Mesothelial cell of epicardium (in vitro differentiated cells): ENCODE measurements at regions not wholly inside any gene's neighbourhood (a gene's known extent, or its start where the extent isn't known, plus 50 kb on each side); places are given as distances from the start of the nearest gene placed in this dataset.

ENCODE experiments used
- DNase-seq, 2 experiments: peaks; one replicate each; pipeline ENCODE4 v3.0.0; 2021; ENCODE audit warnings: low spot score in 2 of 2; ENCODE audit not compliant: unreplicated experiment in 2 of 2
- H3K27ac Mint-ChIP-seq: 2 replicates; pipeline ENCODE4 v1.8.0; 2021; ENCODE audit warnings: mixed read lengths
- H3K27me3 Mint-ChIP-seq: 2 replicates; pipeline ENCODE4 v1.8.0; 2021; ENCODE audit warnings: low read depth, mixed read lengths
- H3K36me3 Mint-ChIP-seq: 2 replicates; pipeline ENCODE4 v1.8.0; 2021; ENCODE audit warnings: mixed read lengths
- H3K4me1 Mint-ChIP-seq: 2 replicates; pipeline ENCODE4 v1.8.0; 2021; ENCODE audit warnings: mixed read lengths
- H3K4me3 Mint-ChIP-seq: 2 replicates; pipeline ENCODE4 v1.8.0; 2021; ENCODE audit warnings: mild to moderate bottlenecking, moderate library complexity, mixed read lengths
- H3K9me3 Mint-ChIP-seq: 2 replicates; pipeline ENCODE4 v1.8.0; 2021; ENCODE audit warnings: mixed read lengths
- TF ChIP-seq, protein P1 (sequence below): fragments of 200-600 bp; sonication (generic); IDR thresholded peaks from one replicate; pipeline ENCODE4 v1.5.0; 2021; ENCODE audit warnings: antibody characterized with exemption; ENCODE audit not compliant: unreplicated experiment

DNA sequence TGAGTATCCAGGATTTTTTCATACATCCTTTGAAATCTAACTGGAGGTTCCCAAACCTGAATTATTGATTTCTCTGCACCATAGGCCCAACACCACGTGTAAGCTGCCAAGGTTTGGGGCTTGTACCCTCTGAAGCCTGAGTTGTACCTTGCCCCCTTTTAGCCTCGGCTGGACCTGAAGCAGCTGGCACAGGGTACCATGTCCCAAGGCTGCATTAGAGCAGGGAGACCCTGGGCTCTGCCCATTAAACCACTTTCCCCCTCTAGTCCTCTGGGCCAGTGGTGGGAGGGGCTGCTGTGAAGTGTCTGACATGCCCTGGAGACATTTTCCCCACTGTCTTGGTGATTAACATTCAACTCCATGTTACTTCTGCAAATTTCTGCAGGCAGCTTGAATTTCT is 532.9 kb upstream of the NUDT12 start:
- no peaks in the 10 kb centered on the region for H3K36me3 Mint-ChIP-seq
- no peak for DNase-seq
- H3K4me1 Mint-ChIP-seq = peaks cover 34% of the 10 kb centered on the region
- H3K9me3 Mint-ChIP-seq = peaks cover 3% of the 10 kb centered on the region
- no peak overlapping the region for H3K4me3 Mint-ChIP-seq
- TF ChIP-seq, protein P1, sequence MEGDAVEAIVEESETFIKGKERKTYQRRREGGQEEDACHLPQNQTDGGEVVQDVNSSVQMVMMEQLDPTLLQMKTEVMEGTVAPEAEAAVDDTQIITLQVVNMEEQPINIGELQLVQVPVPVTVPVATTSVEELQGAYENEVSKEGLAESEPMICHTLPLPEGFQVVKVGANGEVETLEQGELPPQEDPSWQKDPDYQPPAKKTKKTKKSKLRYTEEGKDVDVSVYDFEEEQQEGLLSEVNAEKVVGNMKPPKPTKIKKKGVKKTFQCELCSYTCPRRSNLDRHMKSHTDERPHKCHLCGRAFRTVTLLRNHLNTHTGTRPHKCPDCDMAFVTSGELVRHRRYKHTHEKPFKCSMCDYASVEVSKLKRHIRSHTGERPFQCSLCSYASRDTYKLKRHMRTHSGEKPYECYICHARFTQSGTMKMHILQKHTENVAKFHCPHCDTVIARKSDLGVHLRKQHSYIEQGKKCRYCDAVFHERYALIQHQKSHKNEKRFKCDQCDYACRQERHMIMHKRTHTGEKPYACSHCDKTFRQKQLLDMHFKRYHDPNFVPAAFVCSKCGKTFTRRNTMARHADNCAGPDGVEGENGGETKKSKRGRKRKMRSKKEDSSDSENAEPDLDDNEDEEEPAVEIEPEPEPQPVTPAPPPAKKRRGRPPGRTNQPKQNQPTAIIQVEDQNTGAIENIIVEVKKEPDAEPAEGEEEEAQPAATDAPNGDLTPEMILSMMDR = no peak
- no peak overlapping the region for H3K27ac Mint-ChIP-seq
- no peaks in the 10 kb centered on the region for H3K27me3 Mint-ChIP-seq

DNA sequence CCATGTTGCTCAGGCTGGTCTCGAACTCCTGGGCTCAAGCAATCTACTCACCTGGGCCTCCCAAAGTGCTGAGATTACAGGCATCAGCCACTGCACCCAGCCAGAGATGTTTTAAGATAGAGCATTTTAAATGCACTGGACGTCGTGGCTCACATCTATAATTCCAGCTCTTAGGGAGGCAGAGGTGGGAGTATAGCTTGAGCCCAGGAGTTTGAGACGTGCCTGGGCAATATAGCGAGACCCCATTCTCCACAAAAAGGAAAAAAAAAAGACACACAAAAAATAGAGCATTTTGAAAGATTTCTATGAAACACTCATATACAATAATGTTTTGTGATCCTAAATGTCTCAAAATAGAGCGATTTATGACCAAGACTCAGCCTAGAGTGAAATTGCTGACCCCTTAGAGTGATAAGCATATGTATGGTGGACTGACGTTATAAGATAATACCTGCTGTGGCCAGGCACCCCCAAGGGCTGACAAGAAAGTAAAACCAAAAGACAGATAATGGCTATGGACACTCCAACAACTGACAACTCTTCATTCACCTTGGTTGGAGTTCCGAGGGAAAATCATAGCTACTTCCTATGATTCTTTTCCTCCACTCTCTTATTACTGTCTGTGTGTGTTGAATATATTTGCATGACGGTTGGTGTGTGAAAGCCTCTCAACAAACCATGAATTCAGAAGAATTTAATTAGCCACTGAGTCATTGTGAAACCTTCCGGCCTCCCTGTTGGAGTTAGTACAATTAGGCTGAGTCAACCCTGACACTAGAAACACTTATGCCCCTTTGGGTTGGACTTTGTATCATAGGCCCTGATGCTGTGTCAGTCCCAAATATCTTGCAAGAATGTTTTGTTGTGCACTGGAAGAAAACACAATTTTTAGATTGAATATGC is 526.5 kb upstream of the NUDT12 start:
- Mint-ChIP-seq H3K27ac (no peak overlapping the region), H3K4me1 (no peaks in the 10 kb centered on the region), H3K36me3 (no peaks in the 10 kb centered on the region), H3K4me3 (no peak overlapping the region), H3K27me3 (no peaks in the 10 kb centered on the region), H3K9me3 (peaks cover 6% of the 10 kb centered on the region)
- TF ChIP-seq, protein P1 = no peak
- DNase-seq = no peak

DNA sequence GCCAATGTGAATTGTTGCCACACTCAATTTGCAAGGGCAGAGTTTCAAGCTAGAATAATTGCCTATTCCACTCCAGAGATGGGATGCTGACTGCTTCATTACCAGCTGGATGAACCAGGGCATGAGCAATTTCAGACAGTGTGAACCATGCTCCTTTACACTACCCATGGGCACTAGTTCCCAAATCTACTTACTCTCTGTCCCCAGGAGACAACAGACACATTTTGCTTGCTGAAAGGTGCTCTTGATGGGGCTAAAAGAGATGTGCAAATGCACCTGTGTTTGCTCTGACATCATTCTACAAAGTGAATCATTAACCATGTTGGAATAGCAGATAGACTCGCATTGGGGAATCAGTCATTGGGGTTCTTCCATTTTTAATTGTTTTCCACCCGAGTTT is 522.3 kb upstream of the NUDT12 start:
- H3K27ac Mint-ChIP-seq = no peak overlapping the region
- H3K4me3 Mint-ChIP-seq = no peak overlapping the region

DNA sequence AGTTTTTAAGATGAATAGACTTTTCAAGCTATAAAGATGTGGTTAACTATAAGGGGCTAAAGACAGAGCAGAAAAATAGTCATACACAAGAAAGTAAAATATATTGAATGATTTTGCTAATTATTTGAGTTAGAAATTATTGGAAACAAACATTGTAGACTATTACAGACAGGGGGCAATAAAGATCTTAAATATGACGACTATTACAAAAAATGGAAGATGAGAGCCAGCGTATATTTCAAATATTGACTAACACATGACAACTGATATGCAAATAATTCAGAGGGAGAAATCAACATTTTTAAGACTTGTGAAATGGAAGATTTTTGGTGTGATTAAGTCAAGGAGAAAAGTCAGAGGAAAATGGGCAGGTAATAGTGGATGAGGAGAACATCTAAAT is 520.2 kb upstream of the NUDT12 start:
- no peaks in the 10 kb centered on the region for H3K4me1 Mint-ChIP-seq

More for the DNA sequence above, 522.3 kb upstream of the NUDT12 start:
- Mint-ChIP-seq H3K36me3 (no peaks in the 10 kb centered on the region), H3K27me3 (no peaks in the 10 kb centered on the region), H3K9me3 (peaks cover 8% of the 10 kb centered on the region), H3K4me1 (no peaks in the 10 kb centered on the region)
- DNase-seq = no peak
- TF ChIP-seq, protein P1 = no peak

DNA sequence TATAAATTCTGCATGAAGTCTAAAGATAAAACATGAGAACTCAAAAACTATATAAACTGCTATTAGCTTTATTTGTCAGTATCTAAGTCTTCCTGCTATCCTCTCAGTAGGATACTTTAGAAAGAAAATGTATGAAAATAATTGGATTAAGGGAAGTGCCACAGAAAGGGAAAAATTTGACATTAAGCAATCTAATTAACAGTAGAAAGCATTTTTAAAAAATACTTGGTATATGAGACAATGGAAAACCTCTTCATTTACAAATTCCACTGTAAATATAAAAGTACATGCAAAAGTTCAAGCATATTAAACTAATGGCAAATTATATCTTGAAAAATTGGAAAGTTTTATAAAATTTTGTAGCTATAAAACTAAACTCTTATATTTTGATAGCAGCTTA is 518.6 kb upstream of the NUDT12 start:
- Mint-ChIP-seq H3K36me3 (no peaks in the 10 kb centered on the region), H3K4me3 (no peak overlapping the region), H3K4me1 (no peaks in the 10 kb centered on the region), H3K27ac (no peak overlapping the region), H3K27me3 (no peaks in the 10 kb centered on the region), H3K9me3 (peaks cover 4% of the 10 kb centered on the region)
- TF ChIP-seq, protein P1 = no peak
- no peak for DNase-seq

More for the DNA sequence above, 520.2 kb upstream of the NUDT12 start:
- H3K9me3 Mint-ChIP-seq = peaks cover 4% of the 10 kb centered on the region
- H3K4me3 Mint-ChIP-seq = no peak overlapping the region
- no peaks in the 10 kb centered on the region for H3K27me3 Mint-ChIP-seq
- no peaks in the 10 kb centered on the region for H3K36me3 Mint-ChIP-seq
- no peak for DNase-seq
- no peak overlapping the region for H3K27ac Mint-ChIP-seq
- TF ChIP-seq, protein P1 = no peak
